Breast epithelium (tissue), 4 donors: ENCODE measurements at regions not wholly inside any gene's neighbourhood (a gene's known extent, or its start where the extent isn't known, plus 50 kb on each side); places are given as distances from the start of the nearest gene placed in this dataset.

Source experiments
- DNase-seq, 2 donors: peaks; one replicate each; pipeline ENCODE4 v3.0.0-alpha.2; 2019; ENCODE audit warnings: low spot score in 2 of 2
- H3K27ac ChIP-seq, 2 donors: fragments of 200-600 bp; sonication (generic) in 1 of 2; one replicate each; pipeline ENCODE4 v1.5.1; 2016 to 2019; ENCODE audit warnings: mild to moderate bottlenecking in 1 of 2
- H3K27me3 ChIP-seq, 2 donors: fragments of 200-600 bp; sonication (generic) in 1 of 2; one replicate each; pipeline versions ENCODE4 v1.5.1 to v1.6.0; 2017 to 2019; ENCODE audit warnings: control low read depth in 1 of 2, mild to moderate bottlenecking in 1 of 2
- H3K36me3 ChIP-seq: fragments of 200-600 bp; one replicate; pipeline ENCODE4 v1.5.1; 2019
- H3K4me1 ChIP-seq, 2 donors: fragments of 200-600 bp; sonication (generic); one replicate each; pipeline ENCODE4 v1.5.1; 2016 to 2019; ENCODE audit warnings: control low read depth in 1 of 2
- H3K4me3 ChIP-seq, 3 donors: fragments of 200-600 bp; sonication (generic); 1 replicate in 2 of 3; 2 replicates in 1 of 3; pipeline ENCODE4 v1.5.1; 2016 to 2019; ENCODE audit warnings: mild to moderate bottlenecking in 3 of 3, moderate library complexity in 2 of 3
- H3K9me3 ChIP-seq, 2 donors: fragments of 200-600 bp; sonication (generic) in 1 of 2; one replicate each; pipeline ENCODE4 v1.5.1; 2016 to 2019; ENCODE audit warnings: control low read depth in 1 of 2
- POLR2A ChIP-seq: fragments of 450-650 bp; IDR thresholded peaks from one replicate; pipeline ENCODE4 v1.6.1; 2016; ENCODE audit warnings: antibody characterized with exemption, mild to moderate bottlenecking, moderate library complexity
- POLR2AphosphoS5 ChIP-seq, 3 donors: sonication (generic); formaldehyde crosslinking; IDR thresholded peaks; one replicate each; pipeline ENCODE4 v1.6.1; 2017; ENCODE audit warnings: antibody characterized with exemption in 3 of 3
- intact Hi-C: fragments of 100-400 bp; cut with DNase I; formaldehyde crosslinking; loops from one replicate; pipeline ENCODE4 v1.15.1; 2023; ENCODE audit warnings: low total_unique reads
- TF ChIP-seq, protein P1 (sequence below), 3 donors: fragments of 450-650 bp; IDR thresholded peaks; one replicate each; pipeline ENCODE4 v1.5.1; 2016 to 2017; ENCODE audit warnings: antibody characterized with exemption in 3 of 3, mild to moderate bottlenecking in 3 of 3, moderate library complexity in 3 of 3

GRCh38 chr1:223473601-223474344 is 80.6 kb downstream of the CCDC185 start:
- Histone ChIP-seq H3K4me1 (no peaks in the 10 kb centered on the region), H3K27ac (no peak overlapping the region), H3K4me3 (no peak overlapping the region), H3K9me3 (no peaks in the 10 kb centered on the region), H3K36me3 (no peaks in the 10 kb centered on the region), H3K27me3 (no peaks in the 10 kb centered on the region)
- DNase-seq: no peak
- no peak for TF ChIP-seq POLR2AphosphoS5 (IDR thresholded peaks at IDR 0.05)
- no peak for TF ChIP-seq POLR2A
- TF ChIP-seq, protein P1, sequence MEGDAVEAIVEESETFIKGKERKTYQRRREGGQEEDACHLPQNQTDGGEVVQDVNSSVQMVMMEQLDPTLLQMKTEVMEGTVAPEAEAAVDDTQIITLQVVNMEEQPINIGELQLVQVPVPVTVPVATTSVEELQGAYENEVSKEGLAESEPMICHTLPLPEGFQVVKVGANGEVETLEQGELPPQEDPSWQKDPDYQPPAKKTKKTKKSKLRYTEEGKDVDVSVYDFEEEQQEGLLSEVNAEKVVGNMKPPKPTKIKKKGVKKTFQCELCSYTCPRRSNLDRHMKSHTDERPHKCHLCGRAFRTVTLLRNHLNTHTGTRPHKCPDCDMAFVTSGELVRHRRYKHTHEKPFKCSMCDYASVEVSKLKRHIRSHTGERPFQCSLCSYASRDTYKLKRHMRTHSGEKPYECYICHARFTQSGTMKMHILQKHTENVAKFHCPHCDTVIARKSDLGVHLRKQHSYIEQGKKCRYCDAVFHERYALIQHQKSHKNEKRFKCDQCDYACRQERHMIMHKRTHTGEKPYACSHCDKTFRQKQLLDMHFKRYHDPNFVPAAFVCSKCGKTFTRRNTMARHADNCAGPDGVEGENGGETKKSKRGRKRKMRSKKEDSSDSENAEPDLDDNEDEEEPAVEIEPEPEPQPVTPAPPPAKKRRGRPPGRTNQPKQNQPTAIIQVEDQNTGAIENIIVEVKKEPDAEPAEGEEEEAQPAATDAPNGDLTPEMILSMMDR (IDR thresholded peaks at IDR 0.05): no peak
- intact Hi-C loops: no loop called here

DNA sequence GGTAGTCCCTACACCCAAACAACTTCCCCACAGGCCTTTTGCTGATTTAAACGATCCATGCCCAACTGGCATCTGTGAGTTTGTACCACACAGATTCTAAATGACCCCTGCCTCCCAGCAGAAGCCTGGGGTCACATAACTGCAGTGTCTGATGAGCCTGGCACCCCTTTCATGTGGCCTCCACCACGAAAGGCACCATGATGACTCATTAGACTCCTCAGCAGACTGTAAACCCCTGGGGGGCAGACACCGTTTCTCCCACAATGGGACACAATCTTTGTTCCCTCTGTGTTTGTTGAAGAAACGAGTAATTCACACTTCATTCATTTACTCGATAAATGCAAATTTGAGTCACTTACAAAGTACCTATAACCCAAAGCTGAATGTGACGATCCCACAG is 81.6 kb downstream of the CCDC185 start:
- H3K27ac ChIP-seq: no peak overlapping the region
- no peak overlapping the region for H3K4me3 ChIP-seq
- H3K36me3 ChIP-seq: no peaks in the 10 kb centered on the region
- no peaks in the 10 kb centered on the region for H3K27me3 ChIP-seq
- no peaks in the 10 kb centered on the region for H3K4me1 ChIP-seq
- intact Hi-C loops: no loop called here
- no peaks in the 10 kb centered on the region for H3K9me3 ChIP-seq
- TF ChIP-seq, protein P1 (IDR thresholded peaks at IDR 0.05): no peak
- TF ChIP-seq POLR2AphosphoS5 (IDR thresholded peaks at IDR 0.05) (no peak), POLR2A (no peak)
- no peak for DNase-seq

DNA sequence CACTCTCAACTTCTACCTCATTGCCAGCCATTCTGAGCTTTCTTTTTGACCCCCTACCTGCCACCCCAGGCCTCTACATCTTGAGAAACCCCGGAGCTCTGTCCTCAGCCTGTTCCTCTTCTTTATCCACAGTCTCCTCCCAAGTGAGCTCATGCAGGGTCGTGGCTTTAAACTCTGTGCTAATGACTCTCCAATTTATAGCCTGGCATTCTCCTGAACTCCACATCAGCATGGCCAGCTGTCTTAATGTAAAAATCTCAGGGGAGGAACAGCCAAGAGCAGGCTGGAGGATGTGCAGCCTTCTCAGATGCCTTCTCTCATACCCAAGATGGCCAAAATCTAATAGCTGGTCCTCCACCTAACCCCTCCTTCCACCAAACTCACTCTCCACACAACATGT is 84.2 kb downstream of the CCDC185 start:
- intact Hi-C loops: no loop called here
- no peak for TF ChIP-seq POLR2A
- no peak for TF ChIP-seq POLR2AphosphoS5 (IDR thresholded peaks at IDR 0.05)
- TF ChIP-seq, protein P1 (IDR thresholded peaks at IDR 0.05): no peak
- Histone ChIP-seq H3K27ac (no peak overlapping the region), H3K36me3 (no peaks in the 10 kb centered on the region), H3K4me1 (no peaks in the 10 kb centered on the region), H3K9me3 (no peaks in the 10 kb centered on the region), H3K4me3 (no peak overlapping the region), H3K27me3 (no peaks in the 10 kb centered on the region)
- DNase-seq: no peak

DNA sequence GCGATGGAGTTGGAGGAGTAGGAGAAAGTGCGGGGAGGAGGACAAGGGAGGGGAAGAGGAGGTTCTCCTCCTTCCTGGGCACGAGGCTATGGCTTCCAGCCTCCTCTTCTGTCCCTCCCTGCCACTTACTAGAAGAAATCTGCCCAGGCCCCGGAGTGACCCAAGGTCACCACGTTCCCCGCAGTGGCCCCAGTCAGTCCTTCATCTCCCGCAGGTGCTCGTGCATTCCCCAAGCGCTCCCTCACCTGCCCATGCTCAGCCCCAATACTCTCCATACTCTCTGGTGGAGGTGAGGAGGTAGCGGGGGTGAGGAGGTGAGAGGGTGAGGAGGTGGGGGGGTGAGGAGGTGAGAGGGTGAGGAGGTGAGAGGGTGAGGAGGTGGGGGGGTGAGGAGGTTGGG is 85.4 kb downstream of the CCDC185 start:
- Histone ChIP-seq H3K36me3 (no peaks in the 10 kb centered on the region), H3K27ac (no peak overlapping the region), H3K9me3 (no peaks in the 10 kb centered on the region), H3K4me3 (no peak overlapping the region), H3K27me3 (no peaks in the 10 kb centered on the region), H3K4me1 (no peaks in the 10 kb centered on the region)
- intact Hi-C loops: no loop called here
- TF ChIP-seq POLR2A: no peak
- TF ChIP-seq POLR2AphosphoS5 (IDR thresholded peaks at IDR 0.05): no peak
- TF ChIP-seq, protein P1 (IDR thresholded peaks at IDR 0.05): no peak
- no peak for DNase-seq

DNA sequence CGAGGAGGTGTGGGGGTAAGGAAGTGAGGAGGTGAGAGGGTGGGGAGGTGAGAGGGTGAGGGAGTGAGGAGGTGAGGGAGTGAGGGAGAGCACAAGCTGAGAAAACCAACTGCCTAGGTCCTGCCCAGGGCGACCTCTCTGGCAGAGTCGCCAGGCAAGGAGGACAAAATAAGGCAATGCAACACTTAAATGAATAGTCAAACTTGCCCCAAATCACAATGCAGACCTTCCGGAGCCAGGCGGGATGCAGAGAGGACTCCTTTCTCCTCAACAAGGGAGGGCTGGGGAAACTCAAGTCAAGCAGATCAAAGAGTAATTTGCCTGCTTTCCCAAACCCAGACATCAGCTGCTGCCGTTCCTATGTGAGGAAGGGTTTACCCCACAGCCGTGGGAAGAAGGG is 86.0 kb downstream of the CCDC185 start:
- Histone ChIP-seq H3K4me3 (no peak overlapping the region), H3K36me3 (no peaks in the 10 kb centered on the region), H3K9me3 (no peaks in the 10 kb centered on the region), H3K27me3 (no peaks in the 10 kb centered on the region), H3K27ac (no peak overlapping the region), H3K4me1 (no peaks in the 10 kb centered on the region)
- DNase-seq: no peak
- intact Hi-C loops: no loop called here
- TF ChIP-seq, protein P1 (IDR thresholded peaks at IDR 0.05): no peak
- TF ChIP-seq POLR2AphosphoS5 (IDR thresholded peaks at IDR 0.05) (no peak), POLR2A (no peak)
